Osteoblast (primary cell): ENCODE measurements at regions not wholly inside any gene's neighbourhood (a gene's known extent, or its start where the extent isn't known, plus 50 kb on each side); places are given as distances from the start of the nearest gene placed in this dataset.

ENCODE experiments used
- DNase-seq: peaks from one replicate; pipeline ENCODE4 v3.0.0; 2011; ENCODE audit warnings: low spot score, mixed read lengths; ENCODE audit not compliant: insufficient read length; ENCODE audit errors: missing footprints
- H2AFZ ChIP-seq: 2 replicates; pipeline ENCODE4 v1.6.0; 2011; ENCODE audit warnings: mild to moderate bottlenecking, low read length
- H3K27ac ChIP-seq: 2 replicates; pipeline ENCODE4 v1.5.1; 2011; ENCODE audit warnings: mild to moderate bottlenecking, low read depth, low read length, moderate library complexity
- H3K27me3 ChIP-seq: 2 replicates; pipeline ENCODE4 v1.6.0; 2012; ENCODE audit warnings: mild to moderate bottlenecking, control low read depth, inconsistent platforms, low read length, moderate library complexity; ENCODE audit not compliant: insufficient read depth
- H3K36me3 ChIP-seq: 2 replicates; pipeline ENCODE4 v1.5.1; 2011; ENCODE audit warnings: mild to moderate bottlenecking, low read length, control low read depth, moderate library complexity; ENCODE audit not compliant: insufficient read depth
- H3K4me1 ChIP-seq: 2 replicates; pipeline ENCODE4 v1.5.1; 2011; ENCODE audit warnings: mild to moderate bottlenecking, low read length, control low read depth, moderate library complexity; ENCODE audit not compliant: insufficient read depth
- H3K4me2 ChIP-seq: 2 replicates; pipeline ENCODE4 v1.6.0; 2011; ENCODE audit warnings: mild to moderate bottlenecking, low read length; ENCODE audit not compliant: insufficient read depth
- H3K4me3 ChIP-seq: fragments of 200-600 bp; sonication (generic); 3 replicates; pipeline ENCODE4 v1.5.1; 2012; ENCODE audit warnings: mild to moderate bottlenecking, low read length, inconsistent platforms; ENCODE audit not compliant: insufficient read depth
- H3K79me2 ChIP-seq: 2 replicates; pipeline ENCODE4 v1.6.0; 2012; ENCODE audit warnings: mild to moderate bottlenecking, low read length, control low read depth, inconsistent platforms; ENCODE audit not compliant: insufficient read depth
- H3K9me3 ChIP-seq: 2 replicates; pipeline ENCODE4 v1.5.1; 2011; ENCODE audit warnings: low read depth, low read length, control low read depth
- H4K20me1 ChIP-seq: 2 replicates; pipeline ENCODE4 v1.6.0; 2012; ENCODE audit warnings: mild to moderate bottlenecking, low read length, control low read depth; ENCODE audit not compliant: insufficient read depth
- TF ChIP-seq, protein P1 (sequence below): IDR thresholded peaks from 2 replicates; pipeline ENCODE4 v1.5.1; 2011; ENCODE audit warnings: mild to moderate bottlenecking, low read depth, low read length, moderate library complexity; ENCODE audit errors: extremely low read depth

DNA sequence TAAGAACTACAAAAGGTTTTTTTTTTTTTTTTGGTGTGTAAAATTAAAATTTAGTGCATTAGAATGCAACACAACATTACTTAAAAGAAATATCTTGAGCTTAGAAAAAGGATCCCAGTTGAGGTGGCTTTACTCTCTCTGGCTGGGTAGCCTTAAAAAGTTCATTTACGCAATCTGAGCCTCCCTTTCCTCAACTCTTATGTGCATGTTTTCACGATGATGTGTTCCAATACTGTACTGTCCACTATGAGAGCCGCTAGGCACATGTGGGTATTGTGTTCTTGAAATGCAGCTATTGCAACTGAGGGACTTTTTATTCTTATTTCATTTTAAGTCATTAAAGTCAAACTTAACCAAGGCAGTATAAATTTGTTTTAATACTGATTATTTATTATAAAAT, 460.9 kb upstream of the SYT1 start:
- Histone ChIP-seq H2AFZ (no peak overlapping the region), H3K36me3 (no peaks in the 10 kb centered on the region), H3K27me3 (no peaks in the 10 kb centered on the region), H3K4me3 (no peak overlapping the region), H3K79me2 (no peaks in the 10 kb centered on the region), H3K4me2 (peak overlapping the region; percentile 37), H3K27ac (no peak overlapping the region), H3K4me1 (peaks cover 12% of the 10 kb centered on the region), H3K9me3 (no peaks in the 10 kb centered on the region), H4K20me1 (no peaks in the 10 kb centered on the region)
- TF ChIP-seq, protein P1, sequence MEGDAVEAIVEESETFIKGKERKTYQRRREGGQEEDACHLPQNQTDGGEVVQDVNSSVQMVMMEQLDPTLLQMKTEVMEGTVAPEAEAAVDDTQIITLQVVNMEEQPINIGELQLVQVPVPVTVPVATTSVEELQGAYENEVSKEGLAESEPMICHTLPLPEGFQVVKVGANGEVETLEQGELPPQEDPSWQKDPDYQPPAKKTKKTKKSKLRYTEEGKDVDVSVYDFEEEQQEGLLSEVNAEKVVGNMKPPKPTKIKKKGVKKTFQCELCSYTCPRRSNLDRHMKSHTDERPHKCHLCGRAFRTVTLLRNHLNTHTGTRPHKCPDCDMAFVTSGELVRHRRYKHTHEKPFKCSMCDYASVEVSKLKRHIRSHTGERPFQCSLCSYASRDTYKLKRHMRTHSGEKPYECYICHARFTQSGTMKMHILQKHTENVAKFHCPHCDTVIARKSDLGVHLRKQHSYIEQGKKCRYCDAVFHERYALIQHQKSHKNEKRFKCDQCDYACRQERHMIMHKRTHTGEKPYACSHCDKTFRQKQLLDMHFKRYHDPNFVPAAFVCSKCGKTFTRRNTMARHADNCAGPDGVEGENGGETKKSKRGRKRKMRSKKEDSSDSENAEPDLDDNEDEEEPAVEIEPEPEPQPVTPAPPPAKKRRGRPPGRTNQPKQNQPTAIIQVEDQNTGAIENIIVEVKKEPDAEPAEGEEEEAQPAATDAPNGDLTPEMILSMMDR: no peak
- DNase-seq: no peak

GRCh38 chr12:78406213-78406612, 458.4 kb upstream of the SYT1 start:
- DNase-seq: no peak
- no peaks in the 10 kb centered on the region for H4K20me1 ChIP-seq
- no peak overlapping the region for H3K27ac ChIP-seq
- no peak overlapping the region for H3K4me3 ChIP-seq
- no peaks in the 10 kb centered on the region for H3K9me3 ChIP-seq
- peak overlapping the region; percentile 80 for H3K4me2 ChIP-seq
- H3K27me3 ChIP-seq: no peaks in the 10 kb centered on the region
- H3K79me2 ChIP-seq: no peaks in the 10 kb centered on the region
- H3K36me3 ChIP-seq: no peaks in the 10 kb centered on the region
- TF ChIP-seq, protein P1: no peak
- H2AFZ ChIP-seq: peak overlapping the region; percentile 90
- peaks cover 12% of the 10 kb centered on the region for H3K4me1 ChIP-seq

- Histone ChIP-seq H3K27me3 (no peaks in the 10 kb centered on the region), H2AFZ (peak overlapping the region; percentile 90), H3K27ac (no peak overlapping the region), H3K4me1 (peaks cover 12% of the 10 kb centered on the region), H3K4me3 (peak overlapping the region; percentile 62), H3K36me3 (no peaks in the 10 kb centered on the region), H4K20me1 (no peaks in the 10 kb centered on the region), H3K4me2 (peak overlapping the region; percentile 80), H3K9me3 (no peaks in the 10 kb centered on the region), H3K79me2 (no peaks in the 10 kb centered on the region)
- DNase-seq: no peak
- TF ChIP-seq, protein P1: no peak
Measured at GRCh38 chr12:78406828-78407227, 457.7 kb upstream of the SYT1 start.

DNA sequence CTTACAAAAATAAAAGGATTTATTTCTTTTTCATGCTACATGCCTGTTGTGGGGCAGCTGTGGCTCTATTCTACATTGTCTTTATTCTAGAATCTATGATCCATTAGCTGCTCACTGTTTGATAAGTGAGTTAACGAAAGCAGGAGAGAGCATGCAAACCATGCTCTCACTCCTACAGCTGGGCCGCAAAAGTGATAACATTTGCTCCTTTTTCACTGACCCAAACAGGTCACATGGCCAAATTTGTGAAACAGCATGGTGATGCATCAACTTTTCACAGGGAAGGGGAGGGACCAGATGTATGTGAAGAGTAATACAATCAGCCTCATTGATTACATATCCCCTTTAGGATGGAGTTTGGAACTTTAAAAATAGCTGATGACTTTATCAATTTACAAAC, 456.9 kb upstream of the SYT1 start:
- Histone ChIP-seq H2AFZ (peak overlapping the region; percentile 23), H3K36me3 (no peaks in the 10 kb centered on the region)

More for the DNA sequence above, 456.9 kb upstream of the SYT1 start:
- DNase-seq: no peak
- H3K79me2 ChIP-seq: no peaks in the 10 kb centered on the region
- no peak overlapping the region for H3K27ac ChIP-seq
- no peak overlapping the region for H3K4me3 ChIP-seq
- no peaks in the 10 kb centered on the region for H3K27me3 ChIP-seq
- peak overlapping the region; percentile 80 for H3K4me2 ChIP-seq
- H4K20me1 ChIP-seq: no peaks in the 10 kb centered on the region
- H3K4me1 ChIP-seq: peaks cover 11% of the 10 kb centered on the region
- TF ChIP-seq, protein P1: no peak
- H3K9me3 ChIP-seq: no peaks in the 10 kb centered on the region
